Fibroblast of gingiva (primary cell): ENCODE measurements at regions not wholly inside any gene's neighbourhood (a gene's known extent, or its start where the extent isn't known, plus 50 kb on each side); places are given as distances from the start of the nearest gene placed in this dataset.

Source experiments
- DNase-seq: peaks from one replicate; pipeline ENCODE4 v3.0.0-alpha.2; 2011; ENCODE audit warnings: low read depth

DNA sequence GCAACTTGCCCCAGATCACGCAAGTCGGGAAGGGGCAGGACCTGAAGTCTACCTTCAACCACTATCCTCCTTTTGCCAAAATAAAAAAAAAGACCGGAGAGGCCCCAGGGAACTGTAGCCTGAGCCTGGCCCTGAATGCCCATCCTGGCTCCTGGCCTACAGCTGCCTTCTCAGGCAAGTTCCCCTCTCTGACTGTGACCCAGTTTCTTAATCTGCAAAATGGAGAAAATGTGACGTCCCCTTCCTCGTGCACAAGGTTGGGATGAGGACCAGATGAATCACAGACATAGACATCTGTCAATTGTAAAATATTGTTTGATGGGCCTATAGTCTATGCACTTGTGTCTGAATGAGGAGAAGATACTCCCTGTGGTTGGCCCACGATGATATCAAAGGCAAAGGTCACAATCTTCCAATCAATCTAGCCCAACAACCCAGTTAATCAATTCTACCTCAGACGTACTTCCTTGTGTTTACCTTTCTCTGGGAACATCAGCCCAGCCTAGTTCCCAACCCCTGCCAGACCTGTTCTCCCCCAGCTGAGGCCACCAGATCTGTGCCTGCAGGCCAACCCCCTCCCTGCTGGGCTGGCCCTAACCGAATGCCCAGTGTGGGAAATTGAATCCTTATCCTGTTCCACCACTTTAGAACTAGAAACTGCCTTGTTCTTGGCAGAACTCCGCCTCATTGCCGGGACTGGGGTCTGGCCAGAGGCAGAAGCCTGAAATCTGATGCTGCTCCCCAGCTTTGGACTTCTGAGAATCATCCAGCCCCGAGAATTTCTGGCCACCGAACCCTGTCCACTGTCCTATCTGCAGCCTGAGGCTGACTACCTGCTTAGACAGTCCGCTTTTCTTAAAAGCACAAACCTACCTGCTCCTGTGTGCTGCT, 101.8 kb upstream of the LIPC start:
- peak; percentile 55 for DNase-seq

DNA sequence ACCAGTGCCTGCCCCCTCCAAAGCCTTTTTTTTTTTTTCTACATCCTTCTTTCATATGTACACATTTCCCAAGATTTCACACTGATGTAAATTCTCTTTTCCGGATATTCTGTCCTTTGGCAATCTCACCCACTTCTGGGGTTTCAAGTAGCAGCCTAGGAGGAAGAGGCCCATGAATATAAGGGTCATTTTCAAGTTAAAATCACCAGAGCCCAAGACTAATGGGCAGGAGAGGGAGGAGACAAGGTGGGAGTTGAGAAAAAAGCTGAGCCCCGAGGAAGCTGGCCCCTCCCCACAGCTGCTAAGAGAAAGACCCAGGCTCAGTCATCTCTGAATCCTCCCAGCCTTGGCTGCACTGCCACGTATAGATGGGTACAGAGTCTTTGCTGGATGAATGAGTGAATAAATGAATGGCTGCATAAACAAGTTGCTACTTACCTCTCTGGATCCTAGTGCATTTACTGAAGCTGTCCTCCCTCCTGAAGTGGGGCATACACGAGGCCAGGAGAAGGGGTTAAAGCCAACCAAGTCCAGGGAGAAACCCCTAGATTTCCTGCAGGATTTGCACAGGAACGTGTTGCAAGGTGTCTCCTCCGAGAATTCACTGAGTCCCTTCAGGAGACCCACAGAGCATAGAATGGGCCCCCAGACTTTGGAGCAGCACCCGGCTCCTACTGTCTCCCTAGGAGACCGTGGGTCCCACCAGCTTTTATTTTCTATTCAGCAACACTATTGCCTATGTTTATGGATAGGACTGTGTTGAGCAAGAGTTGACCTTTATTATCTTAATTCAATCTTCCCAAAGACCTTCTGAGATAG, 100.8 kb upstream of the LIPC start:
- peak; percentile 48 for DNase-seq

DNA sequence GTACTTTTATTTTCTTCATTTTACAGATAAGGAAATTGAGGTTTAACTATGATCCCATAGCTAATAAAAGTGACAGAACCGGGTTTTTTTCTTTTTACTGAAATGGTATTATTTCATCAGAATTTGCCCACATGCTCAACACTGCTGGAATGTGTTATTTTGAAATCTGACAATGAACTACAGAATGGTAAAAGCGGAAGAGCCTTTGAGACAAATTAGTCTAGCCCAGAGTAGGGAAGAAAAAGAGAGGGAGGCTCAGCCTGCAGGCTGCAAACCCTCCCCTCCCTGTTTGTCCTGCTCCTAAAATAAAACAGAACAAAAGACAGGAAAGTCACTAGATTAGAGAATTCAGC, 100.3 kb upstream of the LIPC start:
- peak; percentile 72 for DNase-seq

DNA sequence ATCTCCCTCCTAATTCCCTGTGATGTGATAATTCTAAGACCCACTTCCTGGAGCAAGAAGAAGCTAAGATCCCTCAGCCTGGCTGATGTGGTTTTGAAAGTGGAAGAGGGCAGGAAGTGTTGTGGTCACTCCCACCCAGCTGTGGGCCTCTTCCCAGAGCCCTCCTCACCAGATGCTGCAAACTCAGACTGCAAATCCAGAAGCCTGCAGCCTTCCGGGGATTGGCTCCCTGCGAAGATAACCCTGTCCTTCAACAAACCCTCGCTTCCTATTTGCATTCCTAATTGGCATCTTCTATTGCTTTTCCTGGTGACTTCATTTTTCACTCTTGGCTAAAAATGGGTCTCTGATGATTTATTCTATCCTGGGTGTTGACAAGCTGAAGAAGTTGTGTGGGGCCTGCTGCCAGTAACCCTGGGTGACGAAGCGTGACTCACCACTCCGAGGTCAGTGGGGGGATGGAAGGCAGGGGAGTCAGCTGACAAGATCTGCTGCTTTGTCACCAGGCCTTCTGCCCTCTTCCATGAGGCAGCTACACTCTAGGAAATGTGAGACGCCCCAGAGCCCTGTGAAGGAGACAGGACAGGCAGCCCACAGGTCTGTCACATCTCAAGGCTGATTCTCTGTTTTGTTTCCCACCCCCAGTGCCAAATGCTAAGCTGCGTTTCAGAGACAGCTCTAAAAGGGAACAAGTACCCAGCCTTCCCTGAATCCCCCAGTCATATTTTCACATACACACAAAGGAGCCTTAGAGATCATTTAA, 99.7 kb upstream of the LIPC start:
- peak; percentile 100 for DNase-seq

- peak; percentile 85 for DNase-seq
These were observed 99.0 kb upstream of the LIPC start for GRCh38 chr15:58332676-58333400.

DNA sequence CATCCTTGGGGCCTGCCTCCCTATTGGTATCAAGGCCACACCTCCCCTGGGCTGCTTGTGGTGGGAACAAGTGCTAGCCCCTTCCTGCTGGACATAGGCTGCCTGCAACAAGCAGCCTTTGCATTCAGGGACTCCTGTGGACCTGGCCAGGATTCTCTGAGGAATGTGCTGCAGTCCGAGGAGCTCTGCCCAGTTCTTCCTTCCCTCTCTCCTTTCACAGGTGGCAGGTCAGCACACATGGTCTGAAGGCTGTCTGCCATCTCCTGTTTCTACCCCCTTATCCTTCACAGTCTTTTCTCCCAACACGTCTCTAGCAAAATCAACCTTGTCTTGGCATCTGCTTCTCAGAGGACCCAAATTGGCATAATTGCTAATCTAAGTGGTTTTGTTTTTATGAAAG, 97.0 kb upstream of the LIPC start:
- no peak for DNase-seq

DNA sequence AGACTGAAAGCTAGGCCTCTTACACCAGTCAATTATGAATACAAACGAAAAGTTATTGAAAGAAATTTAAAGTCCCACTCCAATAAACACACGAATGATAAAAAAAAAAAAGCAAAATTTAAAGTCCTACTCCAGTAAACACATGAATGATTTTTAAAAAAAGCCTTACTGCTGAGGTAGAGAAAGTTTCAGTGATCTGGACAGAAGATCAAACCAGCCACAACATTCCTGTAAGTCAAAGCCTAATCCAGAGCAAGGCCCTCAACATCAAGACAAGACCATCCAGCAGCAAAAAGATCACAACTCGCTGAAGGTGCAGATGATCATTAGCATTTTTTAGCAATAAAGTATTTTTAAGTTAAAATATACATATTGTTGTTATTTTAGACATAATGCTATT, 95.6 kb upstream of the LIPC start:
- DNase-seq: no peak

DNA sequence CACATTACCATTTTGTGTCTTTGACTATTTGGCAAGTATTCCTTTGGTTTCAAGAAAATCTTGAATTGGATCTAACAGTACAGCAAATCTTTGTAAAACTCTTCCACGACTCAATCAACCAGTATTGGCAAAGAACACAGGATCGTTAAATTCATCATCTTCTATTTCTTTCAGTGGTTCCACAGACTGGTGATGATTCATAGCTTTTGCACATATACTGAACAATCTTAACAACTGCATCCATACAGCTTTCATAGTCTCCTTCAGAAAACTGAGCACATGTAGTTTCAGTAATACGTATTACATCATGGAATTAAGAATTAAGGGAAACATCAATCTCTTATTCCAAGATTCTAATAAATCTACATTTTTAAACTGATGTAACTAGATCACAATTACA, 91.6 kb upstream of the LIPC start:
- no peak for DNase-seq

- DNase-seq: no peak
These were observed 89.3 kb upstream of the LIPC start for GRCh38 chr15:58342508-58342907.

- no peak for DNase-seq
These were observed 87.3 kb upstream of the LIPC start for GRCh38 chr15:58344213-58345070.

DNA sequence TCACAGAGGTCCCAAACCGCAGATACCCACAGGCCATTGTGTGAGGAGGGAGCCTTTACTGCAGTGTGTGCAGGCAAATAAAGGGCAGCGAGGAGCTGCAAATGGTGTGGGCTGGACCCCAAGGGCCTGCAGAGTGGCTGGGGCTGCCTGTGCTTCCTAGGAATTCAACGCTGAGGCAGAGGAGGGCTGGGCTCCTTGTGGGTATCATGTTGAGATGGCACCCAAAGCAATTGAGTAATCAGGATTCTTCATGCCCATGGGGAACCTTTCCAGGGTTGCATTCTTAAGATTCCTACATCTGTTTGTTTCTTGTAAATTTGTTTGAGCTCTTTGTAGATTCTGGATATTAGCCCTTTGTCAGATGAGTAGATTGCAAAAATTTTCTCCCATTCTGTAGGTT, 85.4 kb upstream of the LIPC start:
- peak; percentile 96 for DNase-seq

GRCh38 chr15:58348095-58348812, 83.5 kb upstream of the LIPC start:
- no peak for DNase-seq

- DNase-seq: no peak
These were observed 79.5 kb upstream of the LIPC start for GRCh38 chr15:58352026-58352929.

DNA sequence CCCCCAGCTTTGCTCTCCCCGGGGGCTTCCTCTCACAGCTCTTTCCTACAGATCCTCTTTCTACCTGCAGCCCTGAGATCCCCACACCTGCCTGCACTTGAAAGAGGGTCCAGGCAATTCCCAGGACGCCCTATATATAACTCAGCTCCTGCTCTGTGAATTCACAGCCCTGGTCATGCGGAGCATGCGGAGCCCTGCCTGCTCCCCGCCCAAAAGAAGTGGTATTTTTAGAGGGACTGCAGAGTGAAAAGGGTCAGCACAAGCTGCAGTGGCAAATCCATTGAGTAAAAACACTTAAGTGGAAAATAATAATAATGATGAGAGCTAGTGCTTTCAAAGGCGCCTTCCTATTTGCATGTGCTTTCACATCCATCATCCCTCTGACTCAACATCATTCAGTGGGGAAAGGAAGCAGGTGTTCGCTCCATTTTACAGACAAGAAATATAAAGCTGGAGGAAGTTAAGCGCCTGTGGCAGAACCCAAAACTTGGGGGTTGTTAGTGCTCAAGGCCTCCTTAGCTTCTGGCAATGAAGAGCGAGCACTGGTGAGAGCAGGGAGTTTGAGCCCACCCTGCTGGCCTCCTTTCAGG, 76.3 kb upstream of the LIPC start:
- no peak for DNase-seq

DNA sequence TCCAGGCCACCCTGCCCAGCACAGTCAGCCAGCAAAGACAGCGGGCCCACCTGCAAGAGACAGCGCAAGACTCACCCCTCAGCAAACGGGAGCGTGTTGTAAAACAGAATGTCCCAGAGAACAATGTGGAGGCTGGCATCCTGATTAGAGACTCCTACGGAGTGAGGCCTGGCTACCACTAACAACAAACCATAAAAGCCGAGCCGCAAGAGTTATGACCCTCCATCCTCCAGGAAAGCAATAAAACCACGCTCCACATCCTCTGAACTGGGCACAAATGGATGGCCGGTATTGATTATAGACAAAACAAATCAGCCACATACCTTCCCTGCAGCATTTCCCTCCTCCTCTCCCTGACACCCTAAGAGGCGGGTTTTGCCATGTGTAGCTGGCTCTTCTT, 75.8 kb upstream of the LIPC start:
- DNase-seq: no peak

DNA sequence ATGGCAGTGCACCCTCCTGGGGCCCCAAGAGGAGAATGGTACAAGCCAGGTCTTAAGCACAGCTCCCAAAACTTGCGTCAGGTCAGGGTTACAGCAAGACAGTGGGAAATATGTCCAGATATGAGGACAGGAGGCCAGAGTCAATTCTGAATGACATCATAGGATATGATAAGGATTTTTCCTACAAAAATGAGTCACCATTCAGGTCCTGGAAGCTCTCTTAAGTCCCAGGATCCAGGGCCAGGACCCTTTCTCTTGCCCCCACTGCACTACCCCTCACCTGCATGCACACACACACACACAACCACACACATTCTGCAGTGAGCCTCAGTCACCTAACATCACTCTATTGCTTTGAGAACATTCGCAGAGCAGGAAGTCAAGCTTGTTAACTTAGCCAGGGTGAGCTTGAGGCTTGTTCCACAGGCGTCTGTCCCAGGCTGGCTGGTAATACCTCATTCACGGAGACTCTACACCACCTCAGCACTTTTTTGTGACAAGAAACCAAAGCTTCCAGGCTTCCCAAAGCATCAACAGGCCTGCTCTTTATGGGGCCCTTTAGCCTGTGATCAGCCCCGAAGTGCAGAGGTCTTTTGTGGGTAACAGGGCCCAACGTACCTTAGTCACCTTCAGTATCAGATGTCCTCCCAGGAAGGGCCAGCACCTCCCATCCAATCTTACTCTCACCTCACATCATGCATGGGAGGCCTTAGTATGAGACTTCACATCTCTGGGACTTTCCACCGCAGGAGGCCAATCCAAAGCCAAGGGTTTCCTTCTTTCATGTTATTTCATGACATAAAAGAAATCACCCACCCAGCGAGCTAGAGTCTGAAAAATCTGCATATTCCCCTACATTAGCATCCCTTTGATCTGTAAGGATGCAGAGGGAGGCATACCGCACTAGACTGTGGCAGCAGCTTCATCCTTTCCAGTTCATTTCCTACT, 74.0 kb upstream of the LIPC start:
- no peak for DNase-seq

- peak; percentile 41 for DNase-seq
These were observed 71.2 kb upstream of the LIPC start for GRCh38 chr15:58360421-58361090.
